DLD1 (cell line): ENCODE measurements at regions not wholly inside any gene's neighbourhood (a gene's known extent, or its start where the extent isn't known, plus 50 kb on each side); places are given as distances from the start of the nearest gene placed in this dataset.

Source experiments
- in situ Hi-C: cut with HindIII; loops from 2 replicates; pipeline ENCODE4 v1.10.0; 2017; ENCODE audit warnings: low sequenced_read_pairs

DNA sequence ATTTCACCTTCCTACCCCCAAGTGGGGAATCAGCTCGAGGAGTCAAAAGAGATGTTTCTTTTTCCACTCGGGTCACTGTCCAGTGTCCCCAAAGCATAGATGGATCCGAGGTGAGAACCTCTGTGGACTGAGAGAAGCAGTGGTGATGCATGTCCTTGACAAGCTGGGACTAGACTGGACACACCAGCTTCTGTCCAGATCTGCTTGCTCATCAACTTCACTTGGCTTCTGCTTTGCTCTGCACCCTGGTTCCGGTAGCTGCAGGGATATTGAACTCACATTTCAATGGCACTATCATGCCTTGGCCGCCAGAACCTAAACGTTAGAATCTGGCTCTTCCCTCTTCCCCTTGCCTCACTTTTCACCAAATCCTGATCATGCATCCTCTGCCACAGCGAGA lies 50.3 kb upstream of the CXCL12 start:
- in situ Hi-C loops, result no loop called here

- in situ Hi-C loops, result no loop called here
Measured at GRCh38 chr10:44436240-44436639, 51.3 kb upstream of the CXCL12 start.

GRCh38 chr10:44437840-44438511 lies 53.1 kb upstream of the CXCL12 start:
- in situ Hi-C loops, result no loop called here

GRCh38 chr10:44439239-44439957 lies 54.5 kb upstream of the CXCL12 start:
- in situ Hi-C loops, result no loop called here

DNA sequence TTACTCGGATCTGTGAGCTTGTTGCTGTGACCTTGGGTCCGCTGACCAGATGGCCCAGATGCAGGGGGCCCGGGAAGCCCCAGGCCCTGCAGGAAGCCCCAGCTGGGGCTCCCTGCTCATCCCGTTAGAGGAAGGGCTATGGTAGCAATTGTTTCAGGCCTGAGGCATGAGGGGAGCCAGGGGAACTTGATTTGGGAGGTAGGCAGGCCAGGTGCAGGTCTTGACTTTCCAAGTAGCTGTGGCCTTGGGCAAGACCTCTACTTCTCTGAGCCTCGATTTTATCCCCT lies 55.0 kb upstream of the CXCL12 start:
- in situ Hi-C loops, result no loop called here

GRCh38 chr10:44457259-44457658 lies 72.4 kb upstream of the CXCL12 start:
- in situ Hi-C loops, result no loop called here

- in situ Hi-C loops, result no loop called here
Measured at GRCh38 chr10:44458671-44459413, 73.9 kb upstream of the CXCL12 start.

- in situ Hi-C loops, result no loop called here
Measured at GRCh38 chr10:44459671-44460070, 74.8 kb upstream of the CXCL12 start.

DNA sequence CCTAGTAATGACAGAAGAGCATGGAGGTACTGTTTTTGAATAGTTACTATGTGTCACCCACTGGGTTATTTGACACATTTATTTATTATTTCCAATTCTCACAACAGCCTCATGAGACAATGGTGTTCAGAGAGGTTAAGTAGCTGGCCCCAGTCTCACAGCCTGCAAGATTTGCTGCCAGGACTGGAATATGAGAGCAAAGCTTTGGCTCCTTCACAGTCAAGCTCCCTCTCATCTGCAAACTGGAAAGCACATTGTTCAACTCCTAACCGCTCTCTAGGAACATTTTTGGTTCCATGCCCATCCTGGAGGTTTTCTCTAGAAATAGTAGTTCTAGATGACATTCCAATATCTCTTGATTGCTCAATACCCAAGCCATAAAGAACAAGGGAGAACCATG lies 75.5 kb upstream of the CXCL12 start:
- in situ Hi-C loops, result no loop called here

GRCh38 chr10:44462338-44462914 lies 77.5 kb upstream of the CXCL12 start:
- in situ Hi-C loops, result no loop called here

GRCh38 chr10:44463511-44464121 lies 78.7 kb upstream of the CXCL12 start:
- in situ Hi-C loops, result no loop called here

DNA sequence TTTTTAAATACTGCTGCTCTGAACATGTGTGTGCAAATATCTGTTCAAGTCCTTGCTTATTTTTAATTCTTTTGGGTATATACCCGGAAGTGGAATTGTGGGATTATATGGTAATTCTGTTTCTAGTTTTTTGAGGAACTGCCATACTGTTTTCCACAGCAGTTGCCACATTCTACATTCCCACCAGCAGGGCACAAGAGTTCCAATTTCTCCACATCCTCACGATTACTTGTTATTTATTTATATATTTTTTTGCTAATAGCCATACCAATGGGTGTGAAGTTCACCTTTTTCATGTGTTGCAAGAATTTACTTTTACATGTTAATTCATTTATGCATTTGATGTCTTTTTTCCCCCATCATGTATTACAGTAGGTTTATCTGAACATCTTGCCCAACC lies 79.6 kb upstream of the CXCL12 start:
- in situ Hi-C loops, result no loop called here

- in situ Hi-C loops, result no loop called here
Measured at GRCh38 chr10:44465401-44466115, 80.7 kb upstream of the CXCL12 start.

DNA sequence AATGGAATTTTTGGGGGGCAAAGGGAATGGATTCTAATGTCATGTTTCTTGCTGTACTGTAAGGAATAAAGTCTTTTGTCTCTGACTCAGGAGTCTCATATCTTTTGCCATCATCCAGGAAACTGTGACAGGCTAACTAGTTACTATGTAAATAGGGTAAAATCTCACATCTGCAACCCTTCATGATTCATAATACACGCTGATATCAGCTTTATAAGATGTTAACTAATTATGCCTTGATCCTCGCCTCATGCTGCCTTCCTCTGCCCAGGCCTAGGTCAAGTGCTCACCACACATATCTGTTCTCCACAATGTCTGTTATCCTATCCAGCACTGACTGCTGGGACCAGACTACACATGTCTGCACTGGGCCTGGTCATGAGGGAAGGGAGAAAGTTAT lies 81.3 kb upstream of the CXCL12 start:
- in situ Hi-C loops, result no loop called here

DNA sequence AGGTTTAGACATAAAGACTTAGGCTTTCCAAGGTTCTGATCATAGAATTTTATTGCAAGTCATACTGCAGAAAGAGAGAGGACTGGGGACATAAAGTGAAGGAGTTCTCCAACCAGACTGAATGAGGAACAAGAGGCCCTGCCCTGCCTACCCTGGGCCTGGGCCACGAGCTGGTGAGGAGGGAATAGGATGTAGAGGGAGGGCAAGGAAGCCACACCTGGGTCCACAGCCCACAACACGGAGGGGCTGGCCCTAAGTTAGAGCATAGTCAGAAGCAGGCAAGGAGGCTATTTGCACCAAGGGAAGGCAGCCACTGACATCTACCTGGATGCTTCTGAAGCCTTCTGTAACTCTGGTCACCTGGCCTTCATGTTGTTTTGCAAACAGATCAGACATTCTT lies 82.2 kb upstream of the CXCL12 start:
- in situ Hi-C loops, result no loop called here

- in situ Hi-C loops, result no loop called here
Measured at GRCh38 chr10:44467900-44468299, 83.0 kb upstream of the CXCL12 start.

GRCh38 chr10:44468525-44468924 lies 83.6 kb upstream of the CXCL12 start:
- in situ Hi-C loops, result no loop called here

DNA sequence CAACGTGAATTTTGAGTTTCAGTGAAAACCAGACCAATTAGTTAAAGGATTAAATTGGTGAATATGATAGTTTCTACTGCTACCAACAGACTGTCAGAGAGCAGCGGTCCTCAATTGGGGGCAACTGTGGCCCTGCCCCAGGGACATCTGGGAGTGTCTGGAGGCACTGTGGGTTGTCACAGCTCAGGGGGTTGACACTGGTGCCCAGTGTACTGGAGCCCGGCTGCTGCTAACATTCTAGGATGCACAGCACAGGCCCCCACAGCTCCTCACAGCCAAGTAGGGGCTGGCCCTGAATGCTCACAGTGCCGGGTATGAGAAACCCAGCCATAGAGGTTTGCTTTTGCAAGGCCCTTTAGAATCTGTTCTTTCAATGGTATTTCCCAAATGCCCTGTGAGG lies 84.1 kb upstream of the CXCL12 start:
- in situ Hi-C loops, result no loop called here

- in situ Hi-C loops, result no loop called here
Measured at GRCh38 chr10:44470784-44471183, 85.9 kb upstream of the CXCL12 start.

DNA sequence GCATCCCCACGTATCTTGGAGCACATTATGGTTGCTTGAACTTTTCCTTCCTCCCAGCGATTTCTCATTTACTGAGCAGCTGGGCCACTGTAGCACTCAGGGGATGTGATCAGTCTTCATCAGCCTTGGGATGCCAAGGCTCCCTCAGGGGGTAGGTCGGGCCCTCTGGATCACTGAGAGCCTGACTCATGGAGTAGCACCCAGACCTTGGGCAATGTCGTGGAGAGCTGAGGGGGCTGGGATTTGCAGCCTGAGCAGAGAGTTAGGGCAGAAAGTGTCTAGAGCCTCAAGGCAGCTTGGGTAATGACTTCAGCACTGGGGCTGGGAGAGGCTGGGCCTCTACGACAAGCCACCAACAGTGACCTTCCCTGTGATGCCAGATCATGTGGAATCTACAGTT lies 86.5 kb upstream of the CXCL12 start:
- in situ Hi-C loops, result no loop called here

- in situ Hi-C loops, result no loop called here
Measured at GRCh38 chr10:44473146-44473545, 88.2 kb upstream of the CXCL12 start.
